Neural cell (in vitro differentiated cells): ENCODE measurements at regions not wholly inside any gene's neighbourhood (a gene's known extent, or its start where the extent isn't known, plus 50 kb on each side); places are given as distances from the start of the nearest gene placed in this dataset.

Experiments
- H2AFZ ChIP-seq: fragments of 200-600, 300-800 bp; sonication (generic), shearing (Covaris generic); 2 replicates; pipeline ENCODE4 v1.6.0; 2014; ENCODE audit warnings: low read depth, mild to moderate bottlenecking, antibody characterized with exemption, low read length, moderate library complexity
- H3F3A ChIP-seq: fragments of 200-600 bp; shearing (Covaris generic); 2 replicates; pipeline ENCODE4 v1.6.1; 2016; ENCODE audit warnings: mild to moderate bottlenecking, moderate library complexity, mixed read lengths, antibody characterized with exemption, low read length; ENCODE audit not compliant: insufficient read depth, poor library complexity, severe bottlenecking
- H3K27ac ChIP-seq: fragments of 200-600, 300-800 bp; sonication (generic), shearing (Covaris generic); 2 replicates; pipeline ENCODE4 v1.5.1; 2014; ENCODE audit warnings: mild to moderate bottlenecking, low read length, moderate library complexity
- H3K27me3 ChIP-seq: fragments of 300-800, 200-600 bp; sonication (generic), shearing (Covaris generic); 2 replicates; pipeline ENCODE4 v1.6.0; 2014; ENCODE audit warnings: mild to moderate bottlenecking, low read depth, low read length, moderate library complexity; ENCODE audit not compliant: insufficient read depth
- H3K36me3 ChIP-seq: fragments of 300-800, 200-600 bp; sonication (generic), shearing (Covaris generic); 2 replicates; pipeline ENCODE4 v1.5.1; 2014; ENCODE audit warnings: mild to moderate bottlenecking, antibody characterized with exemption, low read length, moderate library complexity; ENCODE audit not compliant: insufficient read depth
- H3K4me2 ChIP-seq: fragments of 300-800, 200-600 bp; sonication (generic), shearing (Covaris generic); 2 replicates; pipeline ENCODE4 v1.6.0; 2014; ENCODE audit warnings: mild to moderate bottlenecking, low read length
- H3K4me3 ChIP-seq: fragments of 300-800, 200-600 bp; sonication (generic), shearing (Covaris generic); 2 replicates; pipeline ENCODE4 v1.5.1; 2014; ENCODE audit warnings: mild to moderate bottlenecking, low read length, moderate library complexity
- H3K79me2 ChIP-seq: fragments of 200-600 bp; shearing (Covaris generic); replicated peaks from 2 replicates; pipeline ENCODE4 v1.6.0; 2014; ENCODE audit warnings: mild to moderate bottlenecking, low read length, moderate library complexity; ENCODE audit not compliant: insufficient read depth
- H3K9ac ChIP-seq: fragments of 300-800, 200-600 bp; sonication (generic), shearing (Covaris generic); 2 replicates; pipeline ENCODE4 v1.6.1; 2016; ENCODE audit warnings: mild to moderate bottlenecking, low read length, mixed read lengths
- H3K9me2 ChIP-seq: fragments of 200-600 bp; shearing (Covaris generic); 2 replicates; pipeline ENCODE4 v1.6.1; 2016; ENCODE audit warnings: mild to moderate bottlenecking, low read length, mixed read lengths; ENCODE audit not compliant: insufficient read depth
- H3K9me3 ChIP-seq: fragments of 200-600, 300-800 bp; sonication (generic), shearing (Covaris generic); 2 replicates; pipeline ENCODE4 v1.6.1; 2016; ENCODE audit warnings: mild to moderate bottlenecking, mixed run types, low read length, moderate library complexity, mixed read lengths
- H4K20me1 ChIP-seq: fragments of 200-600 bp; shearing (Covaris generic); 2 replicates; pipeline ENCODE4 v1.6.1; 2016; ENCODE audit warnings: mild to moderate bottlenecking, mixed run types; ENCODE audit not compliant: insufficient read depth
- CTCF ChIP-seq: fragments of 450-650 bp; IDR thresholded peaks from 2 replicates; pipeline ENCODE4 v1.5.1; 2014; ENCODE audit warnings: antibody characterized with exemption, mild to moderate bottlenecking, moderate library complexity; ENCODE audit not compliant: poor library complexity, severe bottlenecking
- EP300 ChIP-seq: fragments of 450-650 bp; conservative IDR thresholded peaks from 2 replicates; pipeline ENCODE4 v1.6.1; 2014; ENCODE audit warnings: antibody characterized with exemption, mild to moderate bottlenecking, moderate library complexity; ENCODE audit not compliant: poor library complexity, severe bottlenecking
- EZH2 ChIP-seq: fragments of 200-600, 300-800 bp; shearing (Covaris generic), sonication (generic); IDR thresholded peaks from 2 replicates; pipeline ENCODE4 v1.6.1; 2014; ENCODE audit warnings: antibody characterized with exemption, low read length, borderline replicate concordance, mild to moderate bottlenecking; ENCODE audit not compliant: insufficient read depth, poor library complexity, severe bottlenecking
- MXI1 ChIP-seq: fragments of 450-650 bp; conservative IDR thresholded peaks from 2 replicates; pipeline ENCODE4 v1.6.1; 2014; ENCODE audit warnings: antibody characterized with exemption, mild to moderate bottlenecking; ENCODE audit not compliant: poor library complexity, severe bottlenecking
- POLR2AphosphoS5 ChIP-seq: IDR thresholded peaks from 2 replicates; pipeline ENCODE4 v1.6.1; 2012
- RAD21 ChIP-seq: fragments of 450-650 bp; conservative IDR thresholded peaks from 2 replicates; pipeline ENCODE4 v1.6.1; 2014; ENCODE audit warnings: antibody characterized with exemption, mild to moderate bottlenecking, moderate library complexity
- SMC3 ChIP-seq: fragments of 450-650 bp; conservative IDR thresholded peaks from 2 replicates; pipeline ENCODE4 v1.6.1; 2014; ENCODE audit warnings: antibody characterized with exemption, mild to moderate bottlenecking, moderate library complexity; ENCODE audit not compliant: poor library complexity
- TAF1 ChIP-seq: IDR thresholded peaks from 2 replicates; pipeline ENCODE4 v1.6.1; 2012; ENCODE audit warnings: low read depth
- TF ChIP-seq, protein P1 (sequence below): IDR thresholded peaks from 2 replicates; pipeline ENCODE4 v1.6.1; 2012; ENCODE audit warnings: borderline replicate concordance

DNA sequence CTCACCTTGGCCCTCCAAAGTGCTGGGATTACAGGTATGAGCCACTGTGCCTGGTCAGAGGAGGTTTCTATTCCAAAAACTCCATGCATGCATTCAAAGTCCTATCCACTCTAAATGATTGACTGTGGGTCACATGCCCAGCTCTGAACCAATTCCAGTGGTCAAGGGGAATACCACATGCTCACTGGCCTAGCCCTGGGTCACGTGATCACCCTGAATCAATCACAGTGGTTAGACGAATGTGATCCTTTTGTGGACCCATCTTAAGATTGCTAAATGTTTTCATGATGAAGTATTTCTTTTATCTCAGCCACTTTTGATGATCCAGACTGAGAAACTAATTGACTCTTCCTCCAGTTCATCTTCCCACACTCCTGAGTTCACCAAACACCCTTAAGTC is 475.8 kb downstream of the PREX1 start:
- Histone ChIP-seq H2AFZ (no peak overlapping the region), H3K27me3 (no peaks in the 10 kb centered on the region)

DNA sequence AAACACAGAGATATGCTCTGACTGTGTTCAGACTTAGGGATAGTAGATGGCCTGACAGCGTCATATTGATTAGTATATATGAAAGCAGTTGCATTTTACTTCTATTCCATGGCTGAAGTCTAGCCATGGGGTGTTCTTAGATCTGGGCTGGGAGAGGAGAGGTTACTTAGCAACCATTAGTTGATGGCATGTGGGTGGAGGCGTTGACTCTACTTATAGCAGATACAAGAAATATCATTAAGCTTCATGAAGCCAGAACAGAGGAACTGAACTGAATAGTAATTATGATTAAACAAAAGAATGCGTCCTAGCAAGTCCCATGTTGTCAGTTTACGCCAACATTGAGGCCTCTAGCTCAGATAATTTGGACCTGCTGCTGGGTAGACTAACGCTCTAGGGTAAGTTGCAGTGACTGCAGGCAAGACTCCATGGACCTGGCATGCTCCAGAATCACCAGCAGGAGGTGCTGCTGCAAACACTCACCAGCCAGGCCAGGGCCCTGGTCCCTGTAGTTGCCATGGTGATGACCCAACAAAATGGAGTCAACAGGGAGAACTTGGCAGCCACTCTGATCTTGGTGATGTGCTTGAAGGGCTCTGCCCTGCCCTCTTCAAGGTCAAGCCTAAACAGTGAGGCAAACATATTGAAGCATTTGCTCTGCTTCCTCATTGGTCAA is 477.3 kb downstream of the PREX1 start:
- Histone ChIP-seq H3K9ac (no peak overlapping the region), H3F3A (no peaks in the 10 kb centered on the region), H3K4me2 (no peak overlapping the region), H4K20me1 (no peaks in the 10 kb centered on the region), H3K79me2 (no peaks in the 10 kb centered on the region), H3K4me3 (no peak overlapping the region), H3K36me3 (no peaks in the 10 kb centered on the region), H3K27ac (no peak overlapping the region), H3K9me2 (no peaks in the 10 kb centered on the region), H3K9me3 (no peaks in the 10 kb centered on the region), H2AFZ (no peak overlapping the region), H3K27me3 (no peaks in the 10 kb centered on the region)
- TF ChIP-seq EZH2 (no peak), RAD21 (no peak), CTCF (peak; percentile 42)

More for the DNA sequence above, 475.8 kb downstream of the PREX1 start:
- Histone ChIP-seq H3K9me3 (no peaks in the 10 kb centered on the region), H4K20me1 (no peaks in the 10 kb centered on the region), H3K9me2 (no peaks in the 10 kb centered on the region), H3K9ac (no peak overlapping the region), H3K27ac (no peak overlapping the region), H3K36me3 (no peaks in the 10 kb centered on the region), H3K4me2 (no peak overlapping the region), H3K4me3 (no peak overlapping the region), H3K79me2 (no peaks in the 10 kb centered on the region), H3F3A (no peaks in the 10 kb centered on the region)
- TF ChIP-seq TAF1 (no peak), POLR2AphosphoS5 (no peak), EZH2 (no peak), SMC3 (no peak)
- TF ChIP-seq, protein P1, sequence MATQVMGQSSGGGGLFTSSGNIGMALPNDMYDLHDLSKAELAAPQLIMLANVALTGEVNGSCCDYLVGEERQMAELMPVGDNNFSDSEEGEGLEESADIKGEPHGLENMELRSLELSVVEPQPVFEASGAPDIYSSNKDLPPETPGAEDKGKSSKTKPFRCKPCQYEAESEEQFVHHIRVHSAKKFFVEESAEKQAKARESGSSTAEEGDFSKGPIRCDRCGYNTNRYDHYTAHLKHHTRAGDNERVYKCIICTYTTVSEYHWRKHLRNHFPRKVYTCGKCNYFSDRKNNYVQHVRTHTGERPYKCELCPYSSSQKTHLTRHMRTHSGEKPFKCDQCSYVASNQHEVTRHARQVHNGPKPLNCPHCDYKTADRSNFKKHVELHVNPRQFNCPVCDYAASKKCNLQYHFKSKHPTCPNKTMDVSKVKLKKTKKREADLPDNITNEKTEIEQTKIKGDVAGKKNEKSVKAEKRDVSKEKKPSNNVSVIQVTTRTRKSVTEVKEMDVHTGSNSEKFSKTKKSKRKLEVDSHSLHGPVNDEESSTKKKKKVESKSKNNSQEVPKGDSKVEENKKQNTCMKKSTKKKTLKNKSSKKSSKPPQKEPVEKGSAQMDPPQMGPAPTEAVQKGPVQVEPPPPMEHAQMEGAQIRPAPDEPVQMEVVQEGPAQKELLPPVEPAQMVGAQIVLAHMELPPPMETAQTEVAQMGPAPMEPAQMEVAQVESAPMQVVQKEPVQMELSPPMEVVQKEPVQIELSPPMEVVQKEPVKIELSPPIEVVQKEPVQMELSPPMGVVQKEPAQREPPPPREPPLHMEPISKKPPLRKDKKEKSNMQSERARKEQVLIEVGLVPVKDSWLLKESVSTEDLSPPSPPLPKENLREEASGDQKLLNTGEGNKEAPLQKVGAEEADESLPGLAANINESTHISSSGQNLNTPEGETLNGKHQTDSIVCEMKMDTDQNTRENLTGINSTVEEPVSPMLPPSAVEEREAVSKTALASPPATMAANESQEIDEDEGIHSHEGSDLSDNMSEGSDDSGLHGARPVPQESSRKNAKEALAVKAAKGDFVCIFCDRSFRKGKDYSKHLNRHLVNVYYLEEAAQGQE: no peak

GRCh38 chr20:48349656-48350055 is 478.1 kb downstream of the PREX1 start:
- H3K27me3 ChIP-seq: no peaks in the 10 kb centered on the region
- no peak overlapping the region for H3K9ac ChIP-seq
- no peak overlapping the region for H2AFZ ChIP-seq
- H3K9me2 ChIP-seq: no peaks in the 10 kb centered on the region
- no peak overlapping the region for H3K4me2 ChIP-seq
- H3K79me2 ChIP-seq: no peaks in the 10 kb centered on the region
- H3K4me3 ChIP-seq: no peak overlapping the region
- no peaks in the 10 kb centered on the region for H3K36me3 ChIP-seq
- TF ChIP-seq TAF1: no peak
- TF ChIP-seq POLR2AphosphoS5: no peak
- TF ChIP-seq EP300: no peak
- no peak for TF ChIP-seq MXI1
- TF ChIP-seq, protein P1: no peak
- no peaks in the 10 kb centered on the region for H3K9me3 ChIP-seq
- H3K27ac ChIP-seq: no peak overlapping the region
- H3F3A ChIP-seq: no peaks in the 10 kb centered on the region
- no peaks in the 10 kb centered on the region for H4K20me1 ChIP-seq
